ENCODE measurements at regions not wholly inside any gene's neighbourhood (a gene's known extent, or its start where the extent isn't known, plus 50 kb on each side); places are given as distances from the start of the nearest gene placed in this dataset.
A peak's percentile ranks its signal among the peaks of the same experiment; 100 is the strongest.

- Histone ChIP-seq H3K79me2 (ENCODE audit: control insufficient read depth, insufficient read depth, low read length) (no peaks in the 10 kb centered on the region), H3K9me1 (ENCODE audit: control insufficient read depth, insufficient read depth, low read length) (no peaks in the 10 kb centered on the region), H3K9ac (ENCODE audit: insufficient read depth in 1 of 2, low read depth in 2 of 2, low read length in 2 of 2) (no peak overlapping the region), H3K36me3 (ENCODE audit: control insufficient read depth, insufficient read depth, low read length) (no peaks in the 10 kb centered on the region), H3K4me2 (ENCODE audit: insufficient read depth, low read length) (no peak overlapping the region), H3K27ac (ENCODE audit: extremely low read depth, low read depth, low read length) (no peak overlapping the region), H2AFZ (ENCODE audit: low read depth, low read length) (0 out of 2 replicates have a peak overlapping the region, but pooled peaks have one; percentile 9), H3K9me3 (replicated peaks; ENCODE audit: control insufficient read depth, insufficient read depth, low read depth, low read length) (no peaks in the 10 kb centered on the region), H3K4me3 (no peak overlapping the region), H3K27me3 (ENCODE audit: control insufficient read depth in 2 of 2, insufficient read depth in 2 of 2, low read length in 2 of 2) (no peaks in the 10 kb centered on the region), H3K4me1 (replicated peaks in 1 of 2; ENCODE audit: control insufficient read depth in 2 of 2, insufficient read depth in 2 of 2, low read length in 2 of 2) (no peaks in the 10 kb centered on the region), H4K20me1 (replicated peaks; ENCODE audit: control insufficient read depth, insufficient read depth, low read length) (no peaks in the 10 kb centered on the region)
- 19% methylated on average over 1 of the region's 1 CpG for WGBS (ENCODE audit: insufficient coverage, low coverage, missing lambda C conversion rate)
- intact Hi-C loops (cut with micrococcal nuclease) = no loop called here
- ChIA-PET POLR2A (no interaction called here), CTCF (ENCODE audit: low intra/inter-chr PET ratio) (no interaction called here)
- in situ Hi-C loops (cut with MboI) = no loop called here
- FAIRE-seq (peak; percentile 44), ATAC-seq (no peak), DNase-seq (ENCODE audit: extremely low read depth in 1 of 4, low spot score in 3 of 4) (no peak)
- TF ChIP-seq ZNF316 (IDR thresholded peaks at IDR 0.05) (no peak), CHAMP1 (IDR thresholded peaks at IDR 0.05) (no peak), ATF3 (IDR thresholded peaks at IDR 0.05) (0 out of 2 replicates have a peak, but pooled peaks have one; percentile 16), ATF3 (CRISPR knock-in tag; conservative IDR thresholded peaks at IDR 0.05) (no peak), PTRF (tag; IDR thresholded peaks at IDR 0.05) (no peak), NFRKB (IDR thresholded peaks at IDR 0.05; ENCODE audit: low read depth) (no peak), MEIS2 (IDR thresholded peaks at IDR 0.05; ENCODE audit: partially characterized antibody) (peak; percentile 2), ZKSCAN3 (CRISPR knock-in tag; IDR thresholded peaks at IDR 0.05) (no peak), JUN (IDR thresholded peaks at IDR 0.05; ENCODE audit: borderline replicate concordance, low read depth, low read length) (no peak), JUN (CRISPR knock-in tag; IDR thresholded peaks at IDR 0.05; ENCODE audit: borderline replicate concordance) (no peak), SAP30 (IDR thresholded peaks at IDR 0.05; ENCODE audit: borderline replicate concordance, insufficient read depth, low read depth, low read length, poor library complexity, severe bottlenecking) (no peak), SMARCA4 (IDR thresholded peaks at IDR 0.05) (no peak), TRIM24 (IDR thresholded peaks at IDR 0.05) (peak; percentile 73 to 80; a peak in 2 of 4 replicates), ZNF23 (CRISPR knock-in tag; IDR thresholded peaks at IDR 0.05) (no peak), NRF1 (conservative IDR thresholded peaks at IDR 0.05 in 1 of 2, IDR thresholded peaks at IDR 0.05 in 1 of 2) (no peak), POLR2AphosphoS5 (IDR thresholded peaks at IDR 0.05; ENCODE audit: control insufficient read depth, insufficient read depth, low read depth, low read length) (no peak)
- no TSS peak for BruUV-seq (replicated peaks)
Observed at GRCh38 chr6:67567842-67568241, 1067.2 kb upstream of the ADGRB3 start.

All from K562 (cell line).